ENCODE measurements at regions not wholly inside any gene's neighbourhood (a gene's known extent, or its start where the extent isn't known, plus 50 kb on each side); places are given as distances from the start of the nearest gene placed in this dataset.

GRCh38 chr4:187090401-187090800, 366.7 kb upstream of the FAT1 start (continued):
- TF ChIP-seq CHD7 (IDR thresholded peaks at IDR 0.05; ENCODE audit: insufficient replicate concordance, low read length), result no peak
- no peak for TF ChIP-seq BCL11A (IDR thresholded peaks at IDR 0.05; ENCODE audit: low read depth in 2 of 2, low read length in 2 of 2)
- TF ChIP-seq CTCF (IDR thresholded peaks at IDR 0.05; ENCODE audit: control extremely low read depth in 1 of 3, insufficient read depth in 1 of 3, low read depth in 1 of 3, low read length in 3 of 3), result no peak
- TF ChIP-seq USF2 (IDR thresholded peaks at IDR 0.05; ENCODE audit: low read length), result no peak
- TF ChIP-seq EP300 (IDR thresholded peaks at IDR 0.05; ENCODE audit: borderline replicate concordance in 1 of 2, low read depth in 2 of 2, low read length in 2 of 2), result no peak
- TF ChIP-seq ATF3 (IDR thresholded peaks at IDR 0.05; ENCODE audit: insufficient read depth, low read depth, low read length), result no peak
- TF ChIP-seq SIX5 (IDR thresholded peaks at IDR 0.05; ENCODE audit: low read depth, low read length), result no peak

Measured in H1 (cell line).